Panc1 (cell line): ENCODE measurements at regions not wholly inside any gene's neighbourhood (a gene's known extent, or its start where the extent isn't known, plus 50 kb on each side); places are given as distances from the start of the nearest gene placed in this dataset.

Experiments
- ATAC-seq: fragments of 200-7000 bp; cut with Tn5 transposase; 2 replicates; pipeline ENCODE4 v1.9.1; 2020; ENCODE audit warnings: mild to moderate bottlenecking, moderate library complexity
- BruUV-seq: library from RNA; stranded (reverse); fragments of 400-500 nt; replicated peaks from 2 replicates; lab custom pipeline; 2021; lab: Mats Ljungman, UMichigan
- CTCF ChIA-PET: fragments of 300-600 bp; sonication (Branson Sonifier 250); formaldehyde crosslinking; loops from one replicate; lab custom pipeline; 2022; ENCODE audit warnings: antibody characterized with exemption; lab: Charles Lee
- POLR2A ChIA-PET: fragments of 300-600 bp; sonication (Branson Sonifier 250); formaldehyde crosslinking; loops from one replicate; lab custom pipeline; 2022; ENCODE audit warnings: antibody characterized with exemption; lab: Charles Lee
- DNase-seq: peaks from one replicate; pipeline ENCODE4 v3.0.0-alpha.2; 2010; ENCODE audit warnings: low read depth, low spot score
- H3K27ac ChIP-seq: 2 replicates; pipeline ENCODE4 v1.5.1; 2011; ENCODE audit warnings: mild to moderate bottlenecking, low read length, inconsistent platforms
- H3K27me3 ChIP-seq: fragments of 200-500 bp; sonication (Bioruptor generic); 2 replicates; pipeline ENCODE4 v1.6.0; 2014; ENCODE audit warnings: low read length, inconsistent platforms; ENCODE audit not compliant: control insufficient read depth, insufficient read depth
- H3K36me3 ChIP-seq: fragments of 200-500 bp; sonication (Bioruptor generic); 2 replicates; pipeline ENCODE4 v1.5.1; 2014; ENCODE audit warnings: inconsistent platforms, mild to moderate bottlenecking, low read length, moderate library complexity; ENCODE audit not compliant: control insufficient read depth, insufficient read depth
- H3K4me1 ChIP-seq: 2 replicates; pipeline ENCODE4 v1.5.1; 2011; ENCODE audit warnings: inconsistent platforms, mild to moderate bottlenecking, low read length, moderate library complexity; ENCODE audit not compliant: control insufficient read depth, insufficient read depth
- H3K4me3 ChIP-seq, 2 experiments: 2 replicates each; pipeline ENCODE4 v1.5.1; 2011 to 2012; ENCODE audit warnings: low read depth in 2 of 2, low read length in 2 of 2, mild to moderate bottlenecking in 2 of 2, inconsistent platforms in 1 of 2, moderate library complexity in 1 of 2
- H3K9me3 ChIP-seq: fragments of 200-500 bp; sonication (Bioruptor generic); 2 replicates; pipeline ENCODE4 v1.5.1; 2014; ENCODE audit warnings: low read depth, mild to moderate bottlenecking, inconsistent platforms, low read length, moderate library complexity; ENCODE audit not compliant: control insufficient read depth, insufficient read depth
- CTCF ChIP-seq: fragments of 450-650 bp; IDR thresholded peaks from 2 replicates; pipeline ENCODE4 v1.5.1; 2017; ENCODE audit warnings: mild to moderate bottlenecking
- POLR2AphosphoS5 ChIP-seq: IDR thresholded peaks from 2 replicates; pipeline ENCODE4 v1.6.1; 2012; ENCODE audit warnings: mild to moderate bottlenecking, low read depth, low read length, moderate library complexity
- SIN3A ChIP-seq: IDR thresholded peaks from 2 replicates; pipeline ENCODE4 v1.6.1; 2012; ENCODE audit warnings: low read depth, mild to moderate bottlenecking, low read length, moderate library complexity, borderline replicate concordance; ENCODE audit not compliant: insufficient read depth
- TCF7L2 ChIP-seq: IDR thresholded peaks from 2 replicates; pipeline ENCODE4 v1.6.1; 2011; ENCODE audit warnings: mild to moderate bottlenecking, low read depth, low read length, inconsistent platforms
- in situ Hi-C: cut with HindIII; loops from 2 replicates; pipeline ENCODE4 v1.10.0; 2016; ENCODE audit warnings: low sequenced_read_pairs, low pct_unique_long_range_greater_than_20kb
- intact Hi-C: fragments of 100-400 bp; cut with micrococcal nuclease; formaldehyde crosslinking; loops from one replicate; pipeline ENCODE4 v1.10.0; 2022; ENCODE audit not compliant: unreplicated experiment
- TF ChIP-seq, protein P1 (sequence below), 2 experiments: IDR thresholded peaks; 2 replicates each; pipeline ENCODE4 v1.6.1; 2011 to 2012; ENCODE audit warnings: low read depth in 2 of 2, control low read depth in 1 of 2, low read length in 1 of 2, mild to moderate bottlenecking in 1 of 2, moderate library complexity in 1 of 2; ENCODE audit not compliant: insufficient read depth in 1 of 2

DNA sequence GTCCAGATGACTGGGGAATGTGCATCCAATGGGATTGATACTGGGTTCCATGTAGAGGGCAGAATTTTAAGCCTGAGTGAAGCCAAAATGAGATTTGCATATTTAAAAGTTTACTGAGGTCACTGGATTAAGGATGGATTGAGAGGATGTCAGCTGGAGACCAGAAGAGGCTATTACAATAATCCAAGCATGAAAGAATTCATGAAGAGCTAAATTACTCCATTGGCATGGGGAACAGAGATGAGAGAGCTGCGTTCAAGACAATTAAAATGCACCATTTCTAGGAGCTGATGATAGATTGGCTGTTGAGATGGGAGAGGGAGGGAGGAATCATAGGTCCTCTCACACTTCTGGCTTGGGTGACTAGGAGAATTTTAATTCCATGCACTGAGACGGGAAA lies 158.5 kb downstream of the JCAD start:
- ChIA-PET POLR2A (no interaction called here), CTCF (no interaction called here)
- intact Hi-C loops (no loop called here), in situ Hi-C loops (no loop called here)
- Histone ChIP-seq H3K27ac (no peak overlapping the region), H3K36me3 (no peaks in the 10 kb centered on the region), H3K4me1 (no peaks in the 10 kb centered on the region), H3K4me3 (no peak overlapping the region), H3K9me3 (no peaks in the 10 kb centered on the region), H3K27me3 (no peaks in the 10 kb centered on the region)
- no peak for DNase-seq
- no peak for ATAC-seq
- BruUV-seq = no TSS peak
- no peak for TF ChIP-seq CTCF
- no peak for TF ChIP-seq TCF7L2
- TF ChIP-seq SIN3A = no peak
- TF ChIP-seq, protein P1, sequence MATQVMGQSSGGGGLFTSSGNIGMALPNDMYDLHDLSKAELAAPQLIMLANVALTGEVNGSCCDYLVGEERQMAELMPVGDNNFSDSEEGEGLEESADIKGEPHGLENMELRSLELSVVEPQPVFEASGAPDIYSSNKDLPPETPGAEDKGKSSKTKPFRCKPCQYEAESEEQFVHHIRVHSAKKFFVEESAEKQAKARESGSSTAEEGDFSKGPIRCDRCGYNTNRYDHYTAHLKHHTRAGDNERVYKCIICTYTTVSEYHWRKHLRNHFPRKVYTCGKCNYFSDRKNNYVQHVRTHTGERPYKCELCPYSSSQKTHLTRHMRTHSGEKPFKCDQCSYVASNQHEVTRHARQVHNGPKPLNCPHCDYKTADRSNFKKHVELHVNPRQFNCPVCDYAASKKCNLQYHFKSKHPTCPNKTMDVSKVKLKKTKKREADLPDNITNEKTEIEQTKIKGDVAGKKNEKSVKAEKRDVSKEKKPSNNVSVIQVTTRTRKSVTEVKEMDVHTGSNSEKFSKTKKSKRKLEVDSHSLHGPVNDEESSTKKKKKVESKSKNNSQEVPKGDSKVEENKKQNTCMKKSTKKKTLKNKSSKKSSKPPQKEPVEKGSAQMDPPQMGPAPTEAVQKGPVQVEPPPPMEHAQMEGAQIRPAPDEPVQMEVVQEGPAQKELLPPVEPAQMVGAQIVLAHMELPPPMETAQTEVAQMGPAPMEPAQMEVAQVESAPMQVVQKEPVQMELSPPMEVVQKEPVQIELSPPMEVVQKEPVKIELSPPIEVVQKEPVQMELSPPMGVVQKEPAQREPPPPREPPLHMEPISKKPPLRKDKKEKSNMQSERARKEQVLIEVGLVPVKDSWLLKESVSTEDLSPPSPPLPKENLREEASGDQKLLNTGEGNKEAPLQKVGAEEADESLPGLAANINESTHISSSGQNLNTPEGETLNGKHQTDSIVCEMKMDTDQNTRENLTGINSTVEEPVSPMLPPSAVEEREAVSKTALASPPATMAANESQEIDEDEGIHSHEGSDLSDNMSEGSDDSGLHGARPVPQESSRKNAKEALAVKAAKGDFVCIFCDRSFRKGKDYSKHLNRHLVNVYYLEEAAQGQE (IDR thresholded peaks at IDR 0.05; ENCODE audit: insufficient read depth in 1 of 2, low read depth in 2 of 2, low read length in 1 of 2) = no peak
- TF ChIP-seq POLR2AphosphoS5 = no peak

DNA sequence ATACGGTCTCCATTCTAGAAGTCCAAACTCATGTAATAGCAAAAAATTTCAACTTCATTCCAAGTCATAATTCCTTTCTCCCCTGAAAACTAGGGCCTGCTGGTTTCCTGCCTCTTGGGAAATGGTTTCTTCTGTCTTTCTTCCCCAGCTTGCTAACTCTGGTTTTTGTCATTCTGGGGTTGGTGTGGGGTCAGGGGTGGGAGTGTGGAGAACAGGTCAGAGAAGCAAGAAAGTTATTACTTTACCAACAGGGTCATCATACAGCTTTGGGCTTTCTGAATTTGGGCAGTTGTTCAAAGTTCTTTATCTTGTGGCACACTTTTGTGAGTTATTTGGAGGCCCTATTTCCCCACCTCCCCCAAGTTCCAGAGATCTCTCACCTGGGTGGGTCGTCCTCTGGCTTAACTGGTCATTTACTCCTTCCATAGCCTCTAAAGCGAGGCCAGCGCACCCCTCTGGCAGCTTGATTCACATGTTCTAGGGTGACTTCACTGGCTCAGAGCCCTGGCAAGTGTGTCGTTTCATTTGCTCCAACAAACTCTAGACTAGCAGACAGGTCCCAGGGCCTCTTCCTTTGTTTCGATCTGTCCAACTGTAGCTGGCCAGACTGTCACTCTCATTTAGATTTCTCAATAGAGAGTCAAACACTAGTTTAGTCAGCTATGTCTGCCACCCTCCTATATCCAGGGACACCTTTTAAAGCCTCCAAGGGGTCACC lies 161.2 kb downstream of the JCAD start:
- POLR2A ChIA-PET = no interaction called here

More for the DNA sequence above, 161.2 kb downstream of the JCAD start:
- in situ Hi-C loops = no loop called here
- TF ChIP-seq SIN3A = no peak
- TF ChIP-seq CTCF = no peak
- TF ChIP-seq TCF7L2 = no peak
- TF ChIP-seq POLR2AphosphoS5 = no peak
- TF ChIP-seq, protein P1 (IDR thresholded peaks at IDR 0.05; ENCODE audit: insufficient read depth in 1 of 2, low read depth in 2 of 2, low read length in 1 of 2) = no peak
- DNase-seq (no peak), ATAC-seq (no peak)
- Histone ChIP-seq H3K36me3 (no peaks in the 10 kb centered on the region), H3K27me3 (no peaks in the 10 kb centered on the region), H3K27ac (no peak overlapping the region), H3K4me1 (no peaks in the 10 kb centered on the region), H3K4me3 (no peak overlapping the region), H3K9me3 (no peaks in the 10 kb centered on the region; the same call in 1 of the 2 replicates)
- CTCF ChIA-PET = interaction anchor here (0.6 kb wide), 2 partner anchors 564 to 773 kb away, joined by 4 read pairs; no protein-coding TSS in a partner anchor
- no TSS peak for BruUV-seq
- intact Hi-C loops = no loop called here
